ENCODE measurements at regions not wholly inside any gene's neighbourhood (a gene's known extent, or its start where the extent isn't known, plus 50 kb on each side); places are given as distances from the start of the nearest gene placed in this dataset.

GRCh38 chr7:130789436-130789835, 55.4 kb upstream of the KLF14 start:
- DNase-seq = no peak
- Histone ChIP-seq H3K27me3 (replicated peaks; ENCODE audit: insufficient read depth, low read length) (no peaks in the 10 kb centered on the region), H3K36me3 (replicated peaks; ENCODE audit: insufficient read depth, low read length) (no peaks in the 10 kb centered on the region), H3F3A (ENCODE audit: insufficient read depth, low read length) (no peaks in the 10 kb centered on the region), H2AFZ (ENCODE audit: low read length) (no peak overlapping the region), H3K4me2 (ENCODE audit: low read depth, low read length) (no peak overlapping the region), H4K20me1 (ENCODE audit: insufficient read depth, low read length) (no peaks in the 10 kb centered on the region), H3K4me1 (ENCODE audit: low read length) (no peaks in the 10 kb centered on the region), H3K9ac (ENCODE audit: low read length) (no peak overlapping the region), H3K79me2 (ENCODE audit: low read length) (no peaks in the 10 kb centered on the region), H3K27ac (ENCODE audit: low read length) (no peak overlapping the region), H3K4me3 (ENCODE audit: low read length) (no peak overlapping the region), H3K9me3 (replicated peaks; ENCODE audit: insufficient read depth, low read length) (no peaks in the 10 kb centered on the region), H3K9me2 (replicated peaks; ENCODE audit: insufficient read depth, low read length) (no peaks in the 10 kb centered on the region)
- TF ChIP-seq CTCF (IDR thresholded peaks at IDR 0.05; ENCODE audit: low read length) (no peak), EZH2phosphoT487 (IDR thresholded peaks at IDR 0.05; ENCODE audit: low read length) (no peak), EZH2 (optimal IDR thresholded peaks at IDR 0.05; ENCODE audit: low read depth, low read length) (no peak)

- no peak for DNase-seq
- TF ChIP-seq EZH2 (optimal IDR thresholded peaks at IDR 0.05; ENCODE audit: low read depth, low read length) (no peak), CTCF (IDR thresholded peaks at IDR 0.05; ENCODE audit: low read length) (no peak), EZH2phosphoT487 (IDR thresholded peaks at IDR 0.05; ENCODE audit: low read length) (no peak)
- no peak overlapping the region for H3K4me3 ChIP-seq (ENCODE audit: low read length)
- no peaks in the 10 kb centered on the region for H3K4me1 ChIP-seq (ENCODE audit: low read length)
- H2AFZ ChIP-seq (ENCODE audit: low read length) = no peak overlapping the region
- H3K27me3 ChIP-seq (replicated peaks; ENCODE audit: insufficient read depth, low read length) = no peaks in the 10 kb centered on the region
- no peaks in the 10 kb centered on the region for H4K20me1 ChIP-seq (ENCODE audit: insufficient read depth, low read length)
- H3K9me3 ChIP-seq (replicated peaks; ENCODE audit: insufficient read depth, low read length) = no peaks in the 10 kb centered on the region
- H3K9me2 ChIP-seq (replicated peaks; ENCODE audit: insufficient read depth, low read length) = no peaks in the 10 kb centered on the region
- no peak overlapping the region for H3K27ac ChIP-seq (ENCODE audit: low read length)
- no peaks in the 10 kb centered on the region for H3K36me3 ChIP-seq (replicated peaks; ENCODE audit: insufficient read depth, low read length)
- no peak overlapping the region for H3K4me2 ChIP-seq (ENCODE audit: low read depth, low read length)
- H3K79me2 ChIP-seq (ENCODE audit: low read length) = no peaks in the 10 kb centered on the region
- no peaks in the 10 kb centered on the region for H3F3A ChIP-seq (ENCODE audit: insufficient read depth, low read length)
- H3K9ac ChIP-seq (ENCODE audit: low read length) = no peak overlapping the region
These were observed 57.7 kb upstream of the KLF14 start for GRCh38 chr7:130791746-130792145.

GRCh38 chr7:130793855-130794618, 60.0 kb upstream of the KLF14 start:
- Histone ChIP-seq H3K9ac (ENCODE audit: low read length) (no peak overlapping the region), H3F3A (ENCODE audit: insufficient read depth, low read length) (no peaks in the 10 kb centered on the region), H4K20me1 (ENCODE audit: insufficient read depth, low read length) (no peaks in the 10 kb centered on the region), H3K27ac (ENCODE audit: low read length) (no peak overlapping the region), H3K4me2 (ENCODE audit: low read depth, low read length) (no peak overlapping the region), H3K27me3 (replicated peaks; ENCODE audit: insufficient read depth, low read length) (no peaks in the 10 kb centered on the region), H2AFZ (ENCODE audit: low read length) (no peak overlapping the region), H3K4me3 (ENCODE audit: low read length) (no peak overlapping the region), H3K9me3 (replicated peaks; ENCODE audit: insufficient read depth, low read length) (no peaks in the 10 kb centered on the region), H3K36me3 (replicated peaks; ENCODE audit: insufficient read depth, low read length) (no peaks in the 10 kb centered on the region), H3K9me2 (replicated peaks; ENCODE audit: insufficient read depth, low read length) (no peaks in the 10 kb centered on the region), H3K4me1 (ENCODE audit: low read length) (no peaks in the 10 kb centered on the region), H3K79me2 (ENCODE audit: low read length) (no peaks in the 10 kb centered on the region)
- no peak for TF ChIP-seq CTCF (IDR thresholded peaks at IDR 0.05; ENCODE audit: low read length)
- TF ChIP-seq EZH2 (optimal IDR thresholded peaks at IDR 0.05; ENCODE audit: low read depth, low read length) = no peak
- TF ChIP-seq EZH2phosphoT487 (IDR thresholded peaks at IDR 0.05; ENCODE audit: low read length) = no peak
- no peak for DNase-seq
